GM19043 (cell line): ENCODE measurements at regions not wholly inside any gene's neighbourhood (a gene's known extent, or its start where the extent isn't known, plus 50 kb on each side); places are given as distances from the start of the nearest gene placed in this dataset.

ENCODE experiments used
- ATAC-seq: cut with Tn5 transposase; IDR thresholded peaks from one replicate; pipeline ENCODE4 v1.9.1; 2021; ENCODE audit warnings: low read depth; ENCODE audit not compliant: unreplicated experiment

DNA sequence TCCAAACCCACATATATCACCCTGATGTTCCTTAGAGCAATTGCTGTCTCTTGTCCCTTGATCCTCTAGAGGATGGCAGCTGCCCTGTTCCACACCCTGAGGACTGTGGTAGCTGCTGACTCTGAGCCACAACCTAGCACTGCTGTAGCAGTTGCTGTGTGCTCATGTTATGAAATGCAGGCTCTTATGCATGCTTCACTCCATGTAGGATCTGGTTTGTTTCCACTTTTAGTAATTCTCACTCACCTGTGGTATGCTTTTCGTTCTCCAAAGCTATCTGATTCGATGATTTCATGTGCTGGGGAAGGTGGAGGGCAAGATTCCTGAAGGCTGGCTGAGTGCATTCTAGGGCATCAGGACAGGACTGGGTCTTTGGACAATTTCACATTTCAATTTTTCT is 649.0 kb upstream of the RAB6C start:
- ATAC-seq = no peak

DNA sequence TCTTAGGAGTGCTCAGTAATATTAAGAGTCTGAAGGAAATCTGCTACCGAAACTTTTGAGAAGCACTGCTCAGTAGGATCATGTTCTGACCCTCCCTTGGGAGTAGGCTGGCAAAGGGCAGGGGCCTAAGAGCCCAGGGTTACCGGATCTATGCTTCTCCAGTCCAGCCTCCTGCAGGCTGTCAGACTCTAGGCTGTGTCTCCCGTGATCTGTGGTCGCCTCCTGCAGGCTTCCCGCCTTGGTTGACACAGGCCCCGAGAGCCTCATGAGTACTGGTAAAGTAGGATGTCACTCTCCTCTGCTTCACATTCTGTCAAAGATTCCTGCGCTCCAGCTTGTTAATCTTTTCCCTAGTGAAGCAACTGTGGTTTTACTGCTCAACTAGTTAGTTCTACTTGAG is 647.8 kb upstream of the RAB6C start:
- ATAC-seq = no peak

DNA sequence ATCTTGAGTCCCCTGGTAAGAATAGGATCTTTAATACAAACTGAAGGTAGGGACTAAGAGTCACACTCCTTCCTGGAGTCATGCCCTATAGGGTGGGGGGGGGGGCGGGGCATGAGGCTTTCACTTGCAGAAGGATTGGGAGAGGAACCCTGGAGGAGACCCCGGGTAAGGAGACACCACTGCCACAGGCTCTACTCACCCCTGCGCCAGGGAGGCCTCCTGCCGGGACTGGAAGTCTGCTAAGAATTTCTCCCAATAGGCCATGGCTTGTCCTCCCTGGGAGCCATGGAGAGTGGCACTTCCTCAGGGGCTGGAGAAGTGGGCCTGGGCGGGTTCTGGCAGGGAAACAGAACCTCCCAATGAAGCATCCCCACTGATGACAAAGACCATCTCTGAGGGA is 645.3 kb upstream of the RAB6C start:
- no peak for ATAC-seq

DNA sequence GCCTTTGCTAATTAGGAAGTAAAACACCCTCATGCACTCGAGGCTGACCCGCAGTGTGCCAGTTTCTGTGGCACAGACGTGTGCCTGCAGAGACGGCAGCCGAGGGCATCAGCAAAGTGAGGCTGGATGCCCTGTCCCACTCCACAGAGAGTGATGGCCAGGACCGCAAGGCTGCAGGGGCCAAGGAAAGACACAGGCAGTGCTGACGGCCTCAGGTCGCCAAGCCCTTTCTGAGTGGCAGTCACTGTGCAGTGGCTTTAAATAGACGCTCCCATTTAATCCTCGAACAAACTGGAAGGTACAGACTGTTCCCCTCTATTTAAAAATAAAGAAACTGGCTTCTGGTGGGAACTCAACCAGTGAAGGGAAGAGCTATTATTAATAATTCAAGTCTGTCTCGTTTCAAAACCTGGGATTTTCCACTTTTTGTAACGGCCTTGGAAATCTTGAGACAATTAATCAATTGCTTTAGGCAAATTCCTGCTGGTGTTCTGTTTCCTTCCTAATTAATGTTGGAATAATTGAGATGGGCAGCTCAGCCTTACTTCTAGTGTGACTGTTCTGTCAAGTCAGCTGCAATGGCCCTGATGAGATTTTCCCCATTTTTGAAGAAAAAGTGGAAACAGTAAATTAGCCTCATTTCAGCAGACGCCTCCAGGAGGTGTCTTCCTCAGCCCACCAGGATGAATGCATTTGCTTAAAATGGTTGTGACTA is 644.6 kb upstream of the RAB6C start:
- ATAC-seq = no peak

DNA sequence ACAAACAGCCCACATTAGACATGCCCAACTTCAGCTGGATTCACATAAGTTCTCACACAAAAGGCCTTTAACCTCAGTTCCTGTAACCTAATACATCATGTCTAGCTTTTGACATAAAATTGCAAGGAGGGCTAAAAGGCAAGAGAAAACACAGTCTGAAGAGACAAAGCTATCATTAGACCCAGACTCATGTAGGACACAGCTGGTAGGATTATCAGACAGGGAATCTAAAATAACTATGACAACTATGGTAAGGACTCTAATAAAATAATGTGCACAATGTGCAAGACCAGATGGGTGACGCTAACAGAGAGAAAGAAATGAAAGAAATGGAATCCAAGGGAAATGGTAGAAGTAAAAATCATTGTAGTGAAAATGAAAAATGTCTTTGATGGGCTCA is 643.2 kb upstream of the RAB6C start:
- no peak for ATAC-seq

DNA sequence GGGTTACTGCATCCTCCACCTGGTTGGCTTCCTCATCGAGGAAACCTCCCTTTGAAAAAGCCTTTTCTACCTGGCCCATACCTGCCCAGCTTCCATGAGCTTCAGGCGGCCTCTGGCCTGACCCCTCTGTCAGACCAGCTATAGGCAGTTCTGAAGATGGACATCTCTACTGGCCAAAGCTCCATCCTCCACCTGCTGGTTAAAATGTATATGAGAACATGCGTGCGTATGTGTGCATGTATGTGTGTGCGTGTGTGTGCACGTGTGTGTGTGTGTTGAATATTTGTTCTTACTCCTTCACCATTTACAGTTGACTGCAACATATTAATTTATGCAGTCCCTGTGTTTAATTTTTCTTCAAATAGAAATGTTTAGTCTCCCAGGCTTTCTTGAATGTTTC is 642.4 kb upstream of the RAB6C start:
- no peak for ATAC-seq

DNA sequence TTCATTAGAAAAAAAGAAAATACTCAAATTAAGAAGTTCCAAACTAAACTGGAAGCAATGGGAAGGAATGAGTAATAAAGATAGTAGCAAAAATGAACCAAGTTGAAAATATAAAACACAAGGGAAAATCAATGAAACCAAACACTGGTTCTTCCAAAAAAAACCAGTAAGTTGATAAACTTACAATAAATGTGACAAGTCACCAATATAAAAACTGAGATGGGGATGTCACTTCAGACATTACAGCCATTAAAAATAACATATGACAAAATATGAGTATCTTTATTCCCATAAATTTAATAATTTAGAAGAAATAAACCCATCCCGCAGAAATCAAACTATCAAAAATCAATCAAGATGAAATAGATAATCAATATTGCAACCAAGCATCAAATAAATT is 633.9 kb upstream of the RAB6C start:
- ATAC-seq = no peak

DNA sequence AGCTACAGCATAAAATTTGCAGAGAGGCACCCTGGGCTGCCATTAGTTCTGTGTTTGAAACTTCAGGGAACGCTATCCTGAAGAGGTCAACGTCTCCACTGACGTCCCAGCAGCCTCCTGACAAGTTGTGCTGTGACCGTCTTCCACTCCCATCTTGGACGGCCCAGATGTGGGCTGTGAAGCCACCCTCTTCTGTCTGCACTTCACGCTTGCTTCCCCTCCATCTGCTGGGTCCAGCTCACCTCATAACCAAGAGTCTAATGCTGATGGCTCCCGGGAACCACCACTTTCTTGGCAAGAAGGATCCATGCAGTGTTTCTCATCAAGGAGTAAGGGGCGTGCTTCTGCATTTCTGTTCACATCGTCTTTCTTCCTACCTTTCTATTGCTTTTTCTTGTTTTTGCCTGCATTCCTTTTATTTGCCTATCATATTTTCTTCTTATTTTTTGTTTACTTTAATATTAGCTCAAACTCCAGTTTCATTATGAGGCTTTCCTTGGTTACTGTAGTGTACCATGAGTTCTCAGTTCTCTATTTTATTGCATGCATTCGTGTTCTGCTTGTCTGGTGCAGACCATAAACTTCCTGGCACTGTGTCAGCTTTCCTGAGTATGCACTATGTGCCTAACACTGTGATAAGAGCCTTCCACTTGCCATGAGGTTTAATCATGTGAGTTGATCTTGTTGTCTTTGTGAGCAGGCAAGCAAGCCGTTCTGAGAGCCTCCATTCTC is 631.8 kb upstream of the RAB6C start:
- ATAC-seq = peak; percentile 99

DNA sequence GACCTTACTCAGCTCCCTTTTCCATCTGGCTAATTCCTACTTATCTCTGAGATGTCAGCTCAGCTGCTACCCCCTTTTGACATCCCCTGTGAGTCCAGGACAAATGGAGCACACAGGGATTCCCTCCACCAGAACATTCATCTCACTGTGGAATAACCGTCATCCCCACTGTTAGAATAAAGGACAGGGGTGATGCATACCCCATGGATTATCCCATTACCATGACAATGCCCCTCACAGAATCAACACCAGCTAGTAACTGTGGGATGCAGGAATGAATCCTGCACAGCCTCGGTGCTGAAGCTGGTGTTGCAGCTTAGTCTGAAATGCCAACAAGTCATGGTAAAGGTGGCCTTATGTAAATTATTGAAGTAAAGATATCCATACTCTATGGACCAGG is 624.8 kb upstream of the RAB6C start:
- no peak for ATAC-seq

DNA sequence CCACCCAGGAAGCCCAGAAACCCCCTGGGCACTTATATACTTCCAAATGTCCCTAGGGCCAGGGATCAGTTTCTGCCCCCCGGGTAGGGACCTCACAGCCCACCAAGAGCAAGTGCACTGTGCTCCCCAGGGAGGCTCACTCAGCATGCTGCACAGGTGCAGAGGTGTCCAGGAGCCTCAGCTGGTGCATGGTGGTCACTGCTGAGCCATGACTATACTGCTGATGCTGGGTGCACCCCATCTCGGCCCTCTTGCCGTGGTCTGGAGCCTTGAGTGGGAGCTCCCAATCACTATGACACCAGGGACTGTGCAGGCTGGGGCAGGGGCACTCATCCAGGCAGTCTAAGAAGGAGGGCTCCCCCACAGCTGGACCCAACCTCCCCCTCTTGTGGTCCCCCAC is 617.8 kb upstream of the RAB6C start:
- no peak for ATAC-seq

DNA sequence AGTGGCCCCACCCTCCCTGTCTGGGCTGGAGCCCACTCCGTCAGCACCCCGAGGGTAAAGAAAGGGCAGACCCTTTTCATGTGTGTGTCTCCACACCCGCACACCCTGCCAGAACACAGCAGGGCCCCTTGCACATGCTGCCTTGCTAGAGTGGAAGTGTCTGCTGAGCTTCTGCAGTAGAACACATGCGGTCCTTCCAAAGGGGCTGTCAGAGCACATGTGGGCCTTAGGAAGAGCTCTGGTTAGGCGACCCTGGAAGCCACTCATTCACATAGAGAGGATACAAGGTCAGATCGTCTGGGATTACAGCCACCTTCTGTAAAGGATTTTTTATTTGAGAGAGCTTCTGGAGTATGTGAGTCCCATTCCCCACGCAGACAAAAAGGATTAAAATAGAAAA is 613.2 kb upstream of the RAB6C start:
- no peak for ATAC-seq

DNA sequence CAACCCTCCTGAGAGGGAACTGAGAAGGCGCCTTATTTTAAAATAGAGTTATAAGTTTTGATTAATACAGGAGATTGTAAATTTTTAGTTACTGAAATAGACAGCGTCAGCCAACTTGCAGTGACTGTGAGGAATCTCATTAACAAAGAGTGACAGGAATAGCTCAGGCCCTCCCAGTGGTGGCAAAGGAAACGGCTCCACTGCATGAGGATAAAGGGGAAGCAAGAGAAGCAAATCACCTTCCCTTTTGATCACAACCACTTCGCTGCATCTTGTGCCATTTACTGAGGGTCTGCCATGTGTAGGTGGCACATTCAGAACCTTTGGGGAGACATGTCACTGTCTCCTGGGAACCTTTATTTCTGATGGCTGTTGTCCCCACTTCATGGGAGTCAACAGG is 612.4 kb upstream of the RAB6C start:
- no peak for ATAC-seq

DNA sequence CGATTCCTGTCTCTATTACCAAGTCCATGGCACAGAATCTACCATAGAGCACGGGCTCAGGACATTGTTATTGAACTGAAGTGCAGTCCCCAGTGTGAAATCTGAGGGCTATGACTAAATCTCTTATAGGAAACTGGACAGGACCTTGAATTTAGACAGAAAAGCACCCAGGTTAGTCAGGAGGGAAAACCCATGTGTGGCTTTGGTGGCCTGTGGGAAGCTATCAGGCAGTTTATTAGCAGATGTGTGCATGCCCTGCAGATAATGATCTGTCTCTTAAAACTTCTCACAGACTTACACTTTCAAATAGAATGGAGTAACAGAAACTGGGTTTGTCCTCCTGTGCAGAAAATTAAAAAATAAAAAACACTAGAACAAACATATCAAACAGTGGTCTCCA is 610.0 kb upstream of the RAB6C start:
- ATAC-seq = no peak

DNA sequence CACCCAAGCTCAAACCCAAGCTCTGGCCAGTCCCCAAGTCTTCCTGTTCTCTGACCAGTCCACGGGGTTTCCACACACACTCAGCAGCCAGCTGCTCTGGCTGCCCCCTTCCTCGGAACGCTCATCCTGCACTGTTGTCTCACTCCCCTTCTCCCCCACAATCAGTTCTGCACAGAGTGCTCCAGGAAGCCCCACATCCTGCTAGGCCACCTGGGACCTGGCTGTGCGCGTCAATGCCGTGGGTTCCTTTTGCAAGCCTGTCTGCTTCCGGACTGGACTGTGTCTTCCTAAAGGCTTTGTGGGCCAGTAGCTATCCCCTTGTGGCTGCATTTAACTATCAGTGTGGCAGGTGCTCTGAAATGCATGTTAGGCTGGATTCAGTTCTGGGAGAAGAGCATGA is 605.0 kb upstream of the RAB6C start:
- no peak for ATAC-seq

DNA sequence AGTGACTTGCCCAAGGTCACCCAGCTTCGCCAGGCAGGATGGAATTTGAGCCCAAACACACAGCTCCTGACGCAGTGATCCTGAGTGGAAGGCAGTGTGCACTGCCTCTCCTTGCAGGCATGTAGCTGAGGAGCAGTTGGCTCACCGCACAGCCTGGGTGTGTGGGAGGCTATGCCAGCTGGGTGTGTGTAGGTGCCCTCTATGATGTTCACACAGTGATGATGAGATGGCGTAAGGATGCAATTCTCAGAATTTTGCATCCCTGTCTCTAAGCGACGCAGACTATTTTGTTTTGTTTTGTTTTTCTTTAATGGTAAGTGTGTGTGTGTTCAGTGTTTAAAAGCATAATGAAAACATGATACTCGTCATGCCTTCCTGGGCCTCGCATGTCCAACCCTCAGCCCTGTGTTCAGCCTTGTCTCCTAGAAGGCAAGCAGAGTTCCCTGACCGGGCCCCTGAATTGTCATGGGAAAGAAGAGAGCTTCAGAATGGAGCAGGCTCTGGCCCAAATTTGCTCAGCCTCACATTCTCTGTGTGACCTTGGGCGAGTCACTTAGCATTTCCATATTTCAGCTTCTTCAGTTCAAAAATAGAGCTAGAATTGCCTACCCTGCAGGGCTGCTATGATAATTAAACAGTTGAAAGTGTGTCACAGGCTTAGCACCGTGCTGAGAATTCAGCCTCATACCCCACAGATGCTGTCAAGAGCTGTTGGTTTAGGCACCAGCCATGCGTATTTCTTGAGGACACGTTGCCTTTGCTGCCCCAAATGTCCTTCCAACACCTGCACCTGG is 603.6 kb upstream of the RAB6C start:
- no peak for ATAC-seq

DNA sequence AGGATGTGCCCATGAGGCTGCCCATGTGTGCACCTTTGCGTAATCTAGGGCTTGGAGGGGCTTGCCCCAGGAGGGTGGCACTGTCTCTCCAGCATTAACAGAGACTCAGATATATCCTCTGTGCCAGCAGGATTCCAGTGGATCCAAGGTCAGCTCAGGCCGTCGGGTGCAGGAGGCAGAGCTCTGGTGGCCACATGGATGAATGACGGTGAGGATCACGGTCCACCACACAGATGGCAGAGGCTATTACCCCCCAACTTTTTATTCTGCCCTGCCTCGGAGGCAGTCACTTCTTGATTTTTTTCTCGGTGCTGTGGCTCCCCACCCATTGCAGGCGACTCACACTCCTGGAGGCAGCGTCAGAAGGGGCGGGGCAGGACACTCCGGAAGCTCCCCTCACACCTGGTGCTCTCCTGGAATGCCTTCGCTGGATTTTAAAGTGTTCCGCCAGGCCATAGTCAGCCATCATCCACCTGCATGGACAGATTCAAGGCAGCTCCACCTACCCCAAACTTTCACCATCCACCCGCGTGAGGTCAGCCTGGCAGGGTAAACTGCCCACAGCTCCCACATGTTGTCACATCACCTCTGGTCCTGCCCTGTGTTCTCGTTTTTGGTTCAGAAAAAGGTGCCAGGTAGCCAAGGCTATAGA is 602.9 kb upstream of the RAB6C start:
- no peak for ATAC-seq

DNA sequence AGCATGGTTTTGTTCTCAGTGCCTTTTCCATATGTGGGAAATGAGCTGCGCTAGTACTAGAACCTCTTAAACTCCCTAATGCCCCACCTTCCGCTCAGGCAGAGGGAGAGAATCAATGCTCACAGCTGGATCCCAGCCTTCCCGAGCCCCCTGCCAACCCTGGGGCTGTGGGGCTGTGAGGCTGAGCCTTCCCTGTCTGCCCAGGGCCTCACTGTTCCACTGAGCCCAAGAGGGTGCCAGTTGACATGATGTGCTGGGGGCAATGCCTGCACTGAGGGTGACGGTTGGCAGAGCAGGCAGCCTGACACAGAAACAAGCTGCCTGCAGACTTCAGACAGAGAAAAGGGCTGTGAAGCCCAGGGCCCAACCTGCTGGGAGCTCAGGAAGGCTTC is 602.4 kb upstream of the RAB6C start:
- no peak for ATAC-seq

DNA sequence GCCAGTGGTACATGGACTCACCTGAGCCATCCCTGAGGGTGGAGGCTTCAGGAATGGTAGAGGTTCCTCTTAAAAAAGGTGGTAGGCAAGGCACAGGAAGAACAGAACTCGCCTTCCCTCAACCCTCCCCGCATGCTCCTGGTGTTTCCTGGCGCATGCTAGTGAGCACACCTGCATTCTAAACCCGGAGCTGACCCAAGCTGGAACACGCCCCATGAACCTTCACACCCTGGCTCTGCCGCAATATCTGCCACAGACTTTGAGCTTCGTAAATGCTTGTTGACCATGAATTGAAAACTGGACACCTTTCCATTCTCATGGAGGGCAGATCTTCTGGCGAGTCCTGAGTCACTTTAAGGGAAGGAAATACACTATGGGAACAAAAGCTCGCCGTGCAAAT is 601.3 kb upstream of the RAB6C start:
- ATAC-seq = no peak

DNA sequence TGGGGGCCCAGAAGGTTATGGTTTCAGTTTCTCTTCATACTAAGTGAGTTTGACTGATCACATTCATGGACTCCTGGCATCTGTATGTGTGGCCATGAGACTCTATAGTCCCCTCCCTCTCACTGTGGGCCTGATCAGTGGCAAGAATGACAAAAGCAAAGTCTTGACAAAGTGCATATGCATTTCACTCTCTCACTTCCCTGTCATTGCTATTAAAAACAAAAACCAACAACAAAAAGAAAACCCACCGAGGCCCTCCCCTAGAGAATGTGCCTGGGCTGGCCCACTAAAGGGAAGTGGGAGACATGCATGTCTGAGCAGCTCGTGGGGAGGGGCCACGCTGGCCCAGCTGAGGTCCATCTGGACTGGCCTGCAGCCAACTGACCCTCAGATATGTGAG is 600.1 kb upstream of the RAB6C start:
- peak; percentile 56 for ATAC-seq

DNA sequence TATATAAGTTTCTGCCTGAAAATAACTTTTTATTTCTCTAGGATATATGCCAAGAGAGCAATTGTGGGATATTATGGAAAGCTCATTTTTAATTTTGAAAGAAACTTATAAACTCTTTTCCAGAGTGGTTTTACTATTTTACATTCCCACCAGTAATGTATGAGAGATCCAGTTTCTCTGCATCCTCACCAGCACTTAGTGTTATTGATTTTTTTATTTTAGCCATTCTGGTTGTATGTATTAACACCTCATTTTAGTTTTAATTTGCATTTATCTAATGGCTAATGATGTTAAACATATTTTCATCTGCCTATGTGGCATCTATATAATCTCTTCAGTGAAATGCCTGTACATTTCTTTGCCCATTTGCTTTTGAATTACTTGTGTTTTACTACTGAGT is 597.7 kb upstream of the RAB6C start:
- ATAC-seq = no peak

DNA sequence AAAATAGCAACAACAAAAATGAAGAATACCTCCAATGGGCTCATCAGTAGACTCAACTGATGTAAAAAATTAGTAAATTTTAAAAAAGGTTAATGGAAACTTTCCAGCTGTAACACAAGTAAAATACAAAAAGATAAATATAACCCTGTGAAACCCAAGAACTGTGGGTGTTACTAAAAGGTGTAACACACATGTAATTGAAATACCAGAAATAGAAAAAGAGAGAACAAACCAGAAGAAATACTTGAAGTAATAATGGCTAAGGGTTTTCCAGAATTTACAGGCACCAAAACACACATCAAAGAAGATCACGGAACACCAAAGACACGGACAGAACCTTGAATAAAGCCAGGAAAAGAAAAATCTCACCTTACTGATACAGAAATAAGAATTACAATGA is 590.6 kb upstream of the RAB6C start:
- no peak for ATAC-seq
